ENCODE measurements at regions not wholly inside any gene's neighbourhood (a gene's known extent, or its start where the extent isn't known, plus 50 kb on each side); places are given as distances from the start of the nearest gene placed in this dataset.
"Not testable (repeated sequence)": the region's sequence is repeated elsewhere in the genome, so short reads cannot be mapped to it uniquely, and the experiment has no call there.

- intact Hi-C loops (cut with DNase I): no loop called here
- DNase-seq (ENCODE audit: missing footprints) (no peak), ATAC-seq (no peak)
These were observed 537.9 kb upstream of the CADM1 start for GRCh38 chr11:116042146-116042545.

GRCh38 chr11:116037861-116038260, 533.6 kb upstream of the CADM1 start:
- ATAC-seq: no peak
- no peak for DNase-seq (ENCODE audit: missing footprints)
- intact Hi-C loops (cut with DNase I): no loop called here

GRCh38 chr11:116035977-116036376, 531.8 kb upstream of the CADM1 start:
- ATAC-seq (no peak), DNase-seq (ENCODE audit: missing footprints) (no peak)
- intact Hi-C loops (cut with DNase I): no loop called here

GRCh38 chr11:116033931-116034553, 529.8 kb upstream of the CADM1 start:
- no peak for DNase-seq (ENCODE audit: missing footprints)
- ATAC-seq: no peak
- intact Hi-C loops (cut with DNase I): no loop called here

- ATAC-seq (no peak), DNase-seq (ENCODE audit: missing footprints) (no peak)
- intact Hi-C loops (cut with DNase I): no loop called here
These were observed 526.6 kb upstream of the CADM1 start for GRCh38 chr11:116030697-116031331.

GRCh38 chr11:116028506-116028905, 524.3 kb upstream of the CADM1 start:
- DNase-seq (ENCODE audit: missing footprints); intact Hi-C loops (cut with DNase I); ATAC-seq: not testable (repeated sequence)

- intact Hi-C loops (cut with DNase I): no loop called here
- ATAC-seq (no peak), DNase-seq (ENCODE audit: missing footprints) (no peak)
These were observed 495.2 kb upstream of the CADM1 start for GRCh38 chr11:115999437-115999836.

- intact Hi-C loops (cut with DNase I): no loop called here
- no peak for ATAC-seq
These were observed 492.6 kb upstream of the CADM1 start for GRCh38 chr11:115996808-115997188.

GRCh38 chr11:115996125-115996807, 492.1 kb upstream of the CADM1 start:
- DNase-seq (ENCODE audit: missing footprints) (no peak), ATAC-seq (no peak)
- intact Hi-C loops (cut with DNase I): no loop called here

More at GRCh38 chr11:115996808-115997188, 492.6 kb upstream of the CADM1 start:
- DNase-seq (ENCODE audit: missing footprints): no peak

GRCh38 chr11:115993590-115993989, 489.4 kb upstream of the CADM1 start:
- no peak for DNase-seq (ENCODE audit: missing footprints)
- intact Hi-C loops (cut with DNase I): loop anchor here (5.0 kb wide), 2 partner anchors 229 to 284 kb away; no protein-coding TSS in a partner anchor
- no peak for ATAC-seq

GRCh38 chr11:115990004-115990447, 485.8 kb upstream of the CADM1 start:
- intact Hi-C loops (cut with DNase I): loop anchor here (5.0 kb wide), 2 partner anchors 232 to 287 kb away; no protein-coding TSS in a partner anchor
- ATAC-seq (peak; percentile 67), DNase-seq (ENCODE audit: missing footprints) (no peak)

GRCh38 chr11:115985896-115986295, 481.7 kb upstream of the CADM1 start:
- intact Hi-C loops (cut with DNase I): no loop called here
- DNase-seq (ENCODE audit: missing footprints) (no peak), ATAC-seq (no peak)

- no peak for ATAC-seq
- intact Hi-C loops (cut with DNase I): no loop called here
- no peak for DNase-seq (ENCODE audit: missing footprints)
These were observed 480.0 kb upstream of the CADM1 start for GRCh38 chr11:115984228-115984627.

GRCh38 chr11:115982666-115983065, 478.5 kb upstream of the CADM1 start:
- no peak for DNase-seq (ENCODE audit: missing footprints)
- intact Hi-C loops (cut with DNase I): no loop called here
- ATAC-seq: no peak

GRCh38 chr11:115981814-115982471, 477.7 kb upstream of the CADM1 start:
- ATAC-seq (peak; percentile 69), DNase-seq (ENCODE audit: missing footprints) (no peak)
- intact Hi-C loops (cut with DNase I): no loop called here

- intact Hi-C loops (cut with DNase I): no loop called here
- DNase-seq (ENCODE audit: missing footprints) (no peak), ATAC-seq (no peak)
These were observed 476.9 kb upstream of the CADM1 start for GRCh38 chr11:115981104-115981481.

- ATAC-seq: no peak
- intact Hi-C loops (cut with DNase I): no loop called here
- DNase-seq (ENCODE audit: missing footprints): no peak
These were observed 476.3 kb upstream of the CADM1 start for GRCh38 chr11:115980337-115981103.

- intact Hi-C loops (cut with DNase I): no loop called here
- DNase-seq (ENCODE audit: missing footprints) (no peak), ATAC-seq (no peak)
These were observed 470.5 kb upstream of the CADM1 start for GRCh38 chr11:115974703-115975102.

- intact Hi-C loops (cut with DNase I); ATAC-seq; DNase-seq (ENCODE audit: missing footprints): not testable (repeated sequence)
These were observed 463.0 kb upstream of the CADM1 start for GRCh38 chr11:115967203-115967602.
